ENCODE measurements at regions not wholly inside any gene's neighbourhood (a gene's known extent, or its start where the extent isn't known, plus 50 kb on each side); places are given as distances from the start of the nearest gene placed in this dataset.

- TF ChIP-seq PML (IDR thresholded peaks at IDR 0.05; ENCODE audit: low read length) (no peak), EP400 (IDR thresholded peaks at IDR 0.05) (no peak), XRCC3 (IDR thresholded peaks at IDR 0.05) (no peak), RBBP5 (IDR thresholded peaks at IDR 0.05; ENCODE audit: borderline replicate concordance, insufficient read depth, low read length, poor library complexity, severe bottlenecking) (no peak), ZNF140 (CRISPR knock-in tag; IDR thresholded peaks at IDR 0.05) (no peak), LEF1 (IDR thresholded peaks at IDR 0.05) (no peak), ZBTB11 (CRISPR knock-in tag; IDR thresholded peaks at IDR 0.05) (no peak), LCOR (CRISPR knock-in tag; IDR thresholded peaks at IDR 0.05) (no peak)
- no peak; the same call in 2 of the 3 replicates for ATAC-seq
- ChIA-PET POLR2A (interaction anchor here (0.7 to 1.5 kb wide), 3 partner anchors 10 to 64 kb away, joined by 3 to 4 read pairs (median 4); no protein-coding TSS in a partner anchor), CTCF (ENCODE audit: low intra/inter-chr PET ratio) (no interaction called here)
- Histone ChIP-seq H3K27me3 (ENCODE audit: control insufficient read depth in 2 of 2, insufficient read depth in 2 of 2, low read length in 2 of 2) (no peaks in the 10 kb centered on the region), H3K79me2 (ENCODE audit: control insufficient read depth, insufficient read depth, low read length) (no peaks in the 10 kb centered on the region), H3K27ac (ENCODE audit: extremely low read depth, low read depth, low read length) (no peak overlapping the region), H3K36me3 (ENCODE audit: control insufficient read depth, insufficient read depth, low read length) (no peaks in the 10 kb centered on the region), H3K4me3 (no peak overlapping the region), H3K9me3 (replicated peaks; ENCODE audit: control insufficient read depth, insufficient read depth, low read depth, low read length) (no peaks in the 10 kb centered on the region), H2AFZ (ENCODE audit: low read depth, low read length) (peak overlapping the region; percentile 52), H3K4me2 (ENCODE audit: insufficient read depth, low read length) (peak overlapping the region; percentile 33; the same call in 1 of the 2 replicates), H3K9me1 (ENCODE audit: control insufficient read depth, insufficient read depth, low read length) (no peaks in the 10 kb centered on the region), H3K9ac (ENCODE audit: insufficient read depth in 1 of 2, low read depth in 2 of 2, low read length in 2 of 2) (no peak overlapping the region), H4K20me1 (replicated peaks; ENCODE audit: control insufficient read depth, insufficient read depth, low read length) (no peaks in the 10 kb centered on the region), H3K4me1 (replicated peaks in 1 of 2; ENCODE audit: control insufficient read depth in 2 of 2, insufficient read depth in 2 of 2, low read length in 2 of 2) (no peaks in the 10 kb centered on the region; a peak in 2 of 5 replicates)
- DNase-seq (ENCODE audit: extremely low read depth in 1 of 4, low spot score in 3 of 4), result no peak
- intact Hi-C loops (cut with micrococcal nuclease), result loop anchor here (1.0 kb wide), 1 partner anchor 28 kb away; no protein-coding TSS in a partner anchor
- in situ Hi-C loops (cut with MboI), result no loop called here
- FAIRE-seq, result no peak
- 7% methylated on average over 6 of the region's 6 CpGs for WGBS (ENCODE audit: insufficient coverage, low coverage, missing lambda C conversion rate)
- BruUV-seq (replicated peaks), result no TSS peak
Measured at GRCh38 chr3:176632925-176633324, 564.4 kb downstream of the TBL1XR1 start.

Measured in K562 (cell line).